IMR-90 (cell line): ENCODE measurements at regions not wholly inside any gene's neighbourhood (a gene's known extent, or its start where the extent isn't known, plus 50 kb on each side); places are given as distances from the start of the nearest gene placed in this dataset.

ENCODE experiments used
- ATAC-seq: fragments of 200-7000 bp; cut with Tn5 transposase; 2 replicates; pipeline ENCODE4 v1.9.1; 2020; ENCODE audit warnings: low read depth, mild to moderate bottlenecking, moderate library complexity
- BruUV-seq: library from RNA; stranded (reverse); fragments of 400-500 nt; replicated peaks from 2 replicates; lab custom pipeline; 2021; lab: Mats Ljungman, UMichigan
- CTCF ChIA-PET: fragments of 300-600 bp; formaldehyde crosslinking; extraction: SDS; loops from one replicate; lab custom pipeline; 2021; ENCODE audit warnings: antibody characterized with exemption; lab: Yijun Ruan, JAX
- POLR2A ChIA-PET: fragments of 300-600 bp; sonication (Branson Sonifier 250); formaldehyde crosslinking; loops from one replicate; lab custom pipeline; 2022; ENCODE audit warnings: antibody characterized with exemption; ENCODE audit not compliant: unreplicated experiment; lab: Charles Lee
- DNase-seq: peaks from one replicate; pipeline ENCODE4 v3.0.0; 2013
- H2AFZ ChIP-seq: replicated peaks from 2 replicates; pipeline ENCODE3; 2013; ENCODE audit warnings: low read length, mild to moderate bottlenecking; ENCODE audit not compliant: poor library complexity
- H2AK5ac ChIP-seq: 2 replicates; pipeline ENCODE4 v1.6.1; 2013; ENCODE audit warnings: low read depth, low read length, inconsistent platforms
- H2AK9ac ChIP-seq: replicated peaks from 2 replicates; pipeline ENCODE3; 2013; ENCODE audit warnings: mild to moderate bottlenecking, low read depth, low read length, moderate library complexity; ENCODE audit not compliant: poor library complexity
- H2BK120ac ChIP-seq: 2 replicates; pipeline ENCODE4 v1.6.1; 2013; ENCODE audit warnings: low read depth, low read length, inconsistent platforms
- H2BK15ac ChIP-seq: 3 replicates; pipeline ENCODE4 v1.6.1; 2013; ENCODE audit warnings: low read depth, low read length, inconsistent platforms
- H2BK20ac ChIP-seq: 2 replicates; pipeline ENCODE4 v1.6.1; 2013; ENCODE audit warnings: low read depth, mild to moderate bottlenecking, inconsistent platforms, low read length, moderate library complexity
- H2BK5ac ChIP-seq: 2 replicates; pipeline ENCODE4 v1.6.1; 2013; ENCODE audit warnings: mild to moderate bottlenecking, low read depth, low read length, inconsistent platforms; ENCODE audit not compliant: poor library complexity, severe bottlenecking
- H3K14ac ChIP-seq: replicated peaks from 2 replicates; pipeline ENCODE4 v1.6.1; 2013; ENCODE audit warnings: low read depth, low read length, inconsistent platforms
- H3K18ac ChIP-seq: 2 replicates; pipeline ENCODE4 v1.6.1; 2013; ENCODE audit warnings: low read depth, low read length, control low read depth
- H3K23ac ChIP-seq: 2 replicates; pipeline ENCODE4 v1.6.1; 2013; ENCODE audit warnings: low read depth, low read length, inconsistent platforms
- H3K27ac ChIP-seq: 2 replicates; pipeline ENCODE4 v1.5.1; 2013; ENCODE audit warnings: mild to moderate bottlenecking, control low read depth, low read length; ENCODE audit not compliant: insufficient read depth
- H3K27me3 ChIP-seq: 2 replicates; pipeline ENCODE4 v1.6.1; 2013; ENCODE audit warnings: low read length; ENCODE audit not compliant: control insufficient read depth, insufficient read depth
- H3K36me3 ChIP-seq: 2 replicates; pipeline ENCODE4 v1.6.1; 2013; ENCODE audit warnings: low read length, mixed read lengths; ENCODE audit not compliant: control insufficient read depth, insufficient read depth
- H3K4ac ChIP-seq: 2 replicates; pipeline ENCODE4 v1.6.1; 2013; ENCODE audit warnings: low read depth, low read length, inconsistent platforms
- H3K4me1 ChIP-seq: 2 replicates; pipeline ENCODE4 v1.6.1; 2013; ENCODE audit warnings: low read length, mixed read lengths; ENCODE audit not compliant: control insufficient read depth, insufficient read depth
- H3K4me2 ChIP-seq: 2 replicates; pipeline ENCODE4 v1.6.1; 2013; ENCODE audit warnings: low read depth, mild to moderate bottlenecking, control low read depth, low read length, moderate library complexity
- H3K4me3 ChIP-seq: 2 replicates; pipeline ENCODE4 v1.5.1; 2013; ENCODE audit warnings: low read depth, mild to moderate bottlenecking, control low read depth, low read length, moderate library complexity; ENCODE audit not compliant: insufficient read depth
- H3K56ac ChIP-seq: 2 replicates; pipeline ENCODE4 v1.6.1; 2013; ENCODE audit warnings: low read length, inconsistent platforms; ENCODE audit not compliant: insufficient read depth; ENCODE audit errors: extremely low read depth
- H3K79me1 ChIP-seq, 2 experiments: 2 replicates each; pipeline ENCODE4 v1.6.1; 2013; ENCODE audit warnings: low read length in 2 of 2, inconsistent platforms in 1 of 2, low read depth in 1 of 2
- H3K9ac ChIP-seq: 2 replicates; pipeline ENCODE4 v1.6.1; 2013; ENCODE audit warnings: low read depth, low read length, control low read depth
- H3K9me1 ChIP-seq: 2 replicates; pipeline ENCODE4 v1.6.1; 2013; ENCODE audit warnings: low read length, inconsistent platforms; ENCODE audit not compliant: insufficient read depth
- H3K9me3 ChIP-seq: 2 replicates; pipeline ENCODE4 v1.6.1; 2013; ENCODE audit warnings: low read length; ENCODE audit not compliant: control insufficient read depth, insufficient read depth
- H4K20me1 ChIP-seq: 2 replicates; pipeline ENCODE4 v1.6.1; 2013; ENCODE audit warnings: low read length, inconsistent platforms; ENCODE audit not compliant: insufficient read depth
- H4K5ac ChIP-seq: 2 replicates; pipeline ENCODE4 v1.6.1; 2013; ENCODE audit warnings: mild to moderate bottlenecking, low read depth, low read length, control low read depth
- H4K8ac ChIP-seq, 2 experiments: 2 replicates each; pipeline ENCODE4 v1.6.1; 2013; ENCODE audit warnings: low read depth in 2 of 2, low read length in 2 of 2, control low read depth in 1 of 2, inconsistent platforms in 1 of 2
- H4K91ac ChIP-seq: 2 replicates; pipeline ENCODE4 v1.6.1; 2013; ENCODE audit warnings: low read depth, low read length, inconsistent platforms; ENCODE audit not compliant: insufficient read depth
- BHLHE40 ChIP-seq: fragments of 150-350 bp; IDR thresholded peaks from 2 replicates; pipeline ENCODE4 v1.6.1; 2016; ENCODE audit warnings: mild to moderate bottlenecking, low read depth, low read length
- CEBPB ChIP-seq: IDR thresholded peaks from 2 replicates; pipeline ENCODE4 v1.6.1; 2012; ENCODE audit warnings: low read depth, low read length, improper control_type of control experiment
- CHD1 ChIP-seq: IDR thresholded peaks from 2 replicates; pipeline ENCODE4 v1.6.1; 2012; ENCODE audit warnings: low read depth, low read length, improper control_type of control experiment
- MAZ ChIP-seq: IDR thresholded peaks from 2 replicates; pipeline ENCODE4 v1.6.1; 2012; ENCODE audit warnings: low read depth, mild to moderate bottlenecking, low read length, improper control_type of control experiment, moderate library complexity, borderline replicate concordance
- POLR2A ChIP-seq: IDR thresholded peaks from 2 replicates; pipeline ENCODE4 v1.6.1; 2012; ENCODE audit warnings: mild to moderate bottlenecking, low read depth, low read length
- SMC3 ChIP-seq: fragments of 150-350 bp; IDR thresholded peaks from 2 replicates; pipeline ENCODE4 v1.6.1; 2016; ENCODE audit warnings: low read depth, mild to moderate bottlenecking, antibody characterized with exemption, low read length, moderate library complexity
- WGBS, 2 experiments: methylation state at CpG; one replicate each; pipeline versions ENCODE4 v1.1.5 to v1.1.7; 2013; ENCODE audit warnings: missing lambda C conversion rate in 2 of 2; ENCODE audit not compliant: insufficient read length in 1 of 2; ENCODE audit errors: extremely low coverage in 2 of 2; 5-methylcytosine and 5-hydroxymethylcytosine counted together
- dilution Hi-C: fragments of 300-500 bp; cut with HindIII; formaldehyde crosslinking; loops from one replicate; pipeline ENCODE4 v1.14.3; 2018; ENCODE audit warnings: low sequenced_read_pairs; ENCODE audit not compliant: unreplicated experiment
- in situ Hi-C: fragments of 300-500 bp; cut with MboI; formaldehyde crosslinking; loops from 3 replicates; pipeline ENCODE4 v1.14.3; 2019; ENCODE audit warnings: low sequenced_read_pairs, inconsistent platforms, mixed read lengths
- intact Hi-C: fragments of 100-400 bp; cut with micrococcal nuclease; formaldehyde crosslinking; loops from 2 replicates; pipeline ENCODE4 v1.10.0; 2022
- TF ChIP-seq, protein P1 (sequence below): fragments of 150-350 bp; IDR thresholded peaks from 2 replicates; pipeline ENCODE4 v1.6.1; 2016; ENCODE audit warnings: low read depth, mild to moderate bottlenecking, low read length, moderate library complexity, borderline replicate concordance
- TF ChIP-seq, protein P2 (sequence below): conservative IDR thresholded peaks from 2 replicates; pipeline ENCODE4 v1.5.1; 2012; ENCODE audit warnings: mild to moderate bottlenecking, low read depth, low read length, improper control_type of control experiment

DNA sequence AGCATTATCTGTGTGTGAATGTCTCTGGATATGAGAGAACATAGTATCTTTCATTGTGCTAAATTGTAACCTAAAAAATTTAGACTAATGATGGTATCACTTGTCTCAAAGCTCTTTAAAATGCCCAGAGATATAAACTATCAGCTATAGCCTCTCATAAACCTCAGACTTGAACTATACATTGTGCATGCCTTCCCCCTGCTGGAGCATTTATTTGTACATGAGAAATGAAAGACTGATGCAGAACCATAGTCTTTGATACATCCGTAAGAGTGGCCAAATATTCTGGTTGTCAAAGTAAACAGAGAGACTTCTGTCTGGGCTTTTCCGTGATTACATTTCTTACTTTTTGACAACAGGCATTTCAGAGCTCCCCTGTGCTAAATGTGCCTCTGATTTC is 71.9 kb upstream of the CCDC68 start:
- H3K4me2 ChIP-seq: no peak overlapping the region
- H3K36me3 ChIP-seq: no peaks in the 10 kb centered on the region
- no peak overlapping the region for H2AK9ac ChIP-seq
- dilution Hi-C loops: no loop called here
- H4K5ac ChIP-seq: no peak overlapping the region
- no peak overlapping the region for H3K9ac ChIP-seq
- peaks cover 14% of the 10 kb centered on the region; the same call in 1 of the 2 replicates for H3K27me3 ChIP-seq
- no peaks in the 10 kb centered on the region for H3K9me3 ChIP-seq
- H4K20me1 ChIP-seq: no peaks in the 10 kb centered on the region
- no peak overlapping the region for H2AK5ac ChIP-seq
- no peak overlapping the region for H2BK20ac ChIP-seq
- no peaks in the 10 kb centered on the region for H3K4me1 ChIP-seq
- DNase-seq (no peak), ATAC-seq (no peak)
- intact Hi-C loops: no loop called here
- CTCF ChIA-PET: no interaction called here
- POLR2A ChIA-PET: no interaction called here
- no peaks in the 10 kb centered on the region for H3K9me1 ChIP-seq
- in situ Hi-C loops: no loop called here
- H2BK15ac ChIP-seq: no peak overlapping the region
- H2BK5ac ChIP-seq: no peak overlapping the region
- no peak overlapping the region for H3K27ac ChIP-seq
- no peak overlapping the region for H3K23ac ChIP-seq
- H3K79me1 ChIP-seq: no peaks in the 10 kb centered on the region
- H2BK120ac ChIP-seq: no peak overlapping the region
- no peak overlapping the region for H2AFZ ChIP-seq
- BruUV-seq: no TSS peak
- H3K14ac ChIP-seq: no peak overlapping the region
- TF ChIP-seq MAZ: no peak
- no peak for TF ChIP-seq CHD1
- no peak for TF ChIP-seq SMC3
- TF ChIP-seq, protein P1, sequence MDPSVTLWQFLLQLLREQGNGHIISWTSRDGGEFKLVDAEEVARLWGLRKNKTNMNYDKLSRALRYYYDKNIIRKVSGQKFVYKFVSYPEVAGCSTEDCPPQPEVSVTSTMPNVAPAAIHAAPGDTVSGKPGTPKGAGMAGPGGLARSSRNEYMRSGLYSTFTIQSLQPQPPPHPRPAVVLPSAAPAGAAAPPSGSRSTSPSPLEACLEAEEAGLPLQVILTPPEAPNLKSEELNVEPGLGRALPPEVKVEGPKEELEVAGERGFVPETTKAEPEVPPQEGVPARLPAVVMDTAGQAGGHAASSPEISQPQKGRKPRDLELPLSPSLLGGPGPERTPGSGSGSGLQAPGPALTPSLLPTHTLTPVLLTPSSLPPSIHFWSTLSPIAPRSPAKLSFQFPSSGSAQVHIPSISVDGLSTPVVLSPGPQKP: no peak
- TF ChIP-seq CEBPB: no peak
- no peak for TF ChIP-seq POLR2A
- TF ChIP-seq, protein P2, sequence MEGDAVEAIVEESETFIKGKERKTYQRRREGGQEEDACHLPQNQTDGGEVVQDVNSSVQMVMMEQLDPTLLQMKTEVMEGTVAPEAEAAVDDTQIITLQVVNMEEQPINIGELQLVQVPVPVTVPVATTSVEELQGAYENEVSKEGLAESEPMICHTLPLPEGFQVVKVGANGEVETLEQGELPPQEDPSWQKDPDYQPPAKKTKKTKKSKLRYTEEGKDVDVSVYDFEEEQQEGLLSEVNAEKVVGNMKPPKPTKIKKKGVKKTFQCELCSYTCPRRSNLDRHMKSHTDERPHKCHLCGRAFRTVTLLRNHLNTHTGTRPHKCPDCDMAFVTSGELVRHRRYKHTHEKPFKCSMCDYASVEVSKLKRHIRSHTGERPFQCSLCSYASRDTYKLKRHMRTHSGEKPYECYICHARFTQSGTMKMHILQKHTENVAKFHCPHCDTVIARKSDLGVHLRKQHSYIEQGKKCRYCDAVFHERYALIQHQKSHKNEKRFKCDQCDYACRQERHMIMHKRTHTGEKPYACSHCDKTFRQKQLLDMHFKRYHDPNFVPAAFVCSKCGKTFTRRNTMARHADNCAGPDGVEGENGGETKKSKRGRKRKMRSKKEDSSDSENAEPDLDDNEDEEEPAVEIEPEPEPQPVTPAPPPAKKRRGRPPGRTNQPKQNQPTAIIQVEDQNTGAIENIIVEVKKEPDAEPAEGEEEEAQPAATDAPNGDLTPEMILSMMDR: no peak
- no peak for TF ChIP-seq BHLHE40
- no peak overlapping the region for H3K56ac ChIP-seq
- no peak overlapping the region for H3K4me3 ChIP-seq
- no peak overlapping the region for H4K91ac ChIP-seq
- no peak overlapping the region for H3K4ac ChIP-seq
- no peak overlapping the region for H4K8ac ChIP-seq
- no CpG with 5 or more reads among the region's 2 CpGs for WGBS, 2 experiments
- no peak overlapping the region for H3K18ac ChIP-seq
